ENCODE measurements at regions not wholly inside any gene's neighbourhood (a gene's known extent, or its start where the extent isn't known, plus 50 kb on each side); places are given as distances from the start of the nearest gene placed in this dataset.

DNA sequence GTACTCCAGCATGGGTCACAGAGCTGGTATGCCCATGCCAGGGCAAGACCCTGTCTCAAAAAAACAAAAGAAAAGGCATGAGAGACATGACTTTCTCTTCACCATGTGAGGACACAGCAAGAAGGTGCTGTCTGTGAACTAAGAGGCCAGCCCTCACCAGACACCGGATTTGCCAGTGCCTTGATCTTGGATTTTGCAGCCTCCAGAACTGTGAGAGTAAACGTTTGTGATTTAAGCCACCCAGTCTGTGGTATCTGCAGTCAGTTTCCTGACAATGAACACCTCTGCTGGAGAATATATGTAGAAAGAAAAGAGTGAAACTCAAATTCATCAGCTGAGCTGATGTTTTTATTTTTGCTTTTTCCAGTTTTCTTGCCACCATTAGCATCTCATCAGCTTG lies 166.3 kb upstream of the RAB4A start:
- peaks cover 4% of the 10 kb centered on the region for H3K4me1 Mint-ChIP-seq
- H3K9me3 Mint-ChIP-seq = no peaks in the 10 kb centered on the region
- DNase-seq (ENCODE audit: low spot score in 2 of 2) (no peak), ATAC-seq (replicated peaks; ENCODE audit: extremely low read depth, poor library complexity, severe bottlenecking) (no peak)
- H3K4me3 Mint-ChIP-seq = no peak overlapping the region
- peaks cover 31% of the 10 kb centered on the region for H3K27me3 Mint-ChIP-seq
- no peak overlapping the region for H3K27ac Mint-ChIP-seq (ENCODE audit: low read depth)
- H3K36me3 Mint-ChIP-seq (ENCODE audit: insufficient read depth) = peaks cover 1% of the 10 kb centered on the region

DNA sequence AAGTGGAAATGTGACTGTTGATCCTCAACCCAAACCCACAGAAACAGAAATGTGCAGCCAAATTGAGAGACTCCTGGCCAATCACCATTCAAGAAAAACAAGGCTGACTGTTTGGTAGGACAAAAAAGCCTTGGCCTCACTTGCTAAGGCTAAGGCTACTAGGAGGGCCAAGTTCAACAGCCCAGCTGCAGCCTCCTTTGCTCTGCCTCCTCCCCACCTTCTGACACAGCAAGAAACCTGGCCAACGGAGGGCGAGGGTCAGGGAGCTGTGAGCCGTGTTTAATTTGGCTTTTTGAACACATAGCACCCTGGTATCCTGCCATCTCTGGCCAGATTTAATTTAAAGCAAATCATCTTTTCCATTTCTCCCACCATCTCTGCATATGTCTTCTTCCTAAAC lies 165.8 kb upstream of the RAB4A start:
- Mint-ChIP-seq H3K27me3 (peaks cover 31% of the 10 kb centered on the region), H3K4me3 (no peak overlapping the region), H3K27ac (ENCODE audit: low read depth) (no peak overlapping the region), H3K4me1 (peaks cover 4% of the 10 kb centered on the region), H3K9me3 (no peaks in the 10 kb centered on the region), H3K36me3 (ENCODE audit: insufficient read depth) (peaks cover 1% of the 10 kb centered on the region)
- DNase-seq (ENCODE audit: low spot score in 2 of 2) (no peak), ATAC-seq (replicated peaks; ENCODE audit: extremely low read depth, poor library complexity, severe bottlenecking) (no peak)

DNA sequence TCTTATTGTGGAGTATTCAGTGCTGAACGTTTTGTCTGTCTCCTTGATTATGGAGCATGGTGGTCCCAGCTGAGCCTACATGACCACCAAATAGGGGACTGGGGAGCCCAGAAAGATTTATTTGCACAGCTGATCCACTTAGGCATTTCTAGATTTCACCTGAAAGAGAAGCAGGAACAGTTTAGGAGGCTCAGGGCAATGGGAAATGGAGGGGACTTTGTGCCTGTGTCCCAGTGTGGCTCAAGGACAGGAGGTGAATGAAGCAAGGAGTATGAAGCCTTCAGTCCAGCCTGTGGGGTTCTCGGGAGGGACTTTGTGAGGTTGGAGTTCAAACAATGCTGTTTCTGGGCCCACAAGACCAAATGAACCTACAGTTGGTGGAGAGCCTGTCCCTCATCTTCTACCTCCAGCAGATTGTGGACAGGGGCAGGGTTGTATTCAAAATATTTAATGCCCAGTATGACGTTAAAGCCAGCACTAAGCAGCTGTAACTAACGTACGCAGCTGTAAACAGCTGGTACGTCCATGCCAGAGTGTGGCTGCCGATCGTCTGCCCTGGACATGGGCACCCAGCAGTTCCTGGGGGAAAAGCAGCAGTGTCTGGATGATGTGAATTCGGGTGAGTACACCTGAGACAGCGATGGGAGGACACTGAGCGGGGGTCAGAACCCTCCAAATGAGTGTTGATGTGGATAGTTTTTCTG lies 164.9 kb upstream of the RAB4A start:
- Mint-ChIP-seq H3K27me3 (peaks cover 31% of the 10 kb centered on the region), H3K36me3 (ENCODE audit: insufficient read depth) (peaks cover 1% of the 10 kb centered on the region), H3K9me3 (no peaks in the 10 kb centered on the region), H3K27ac (ENCODE audit: low read depth) (no peak overlapping the region), H3K4me3 (no peak overlapping the region), H3K4me1 (peaks cover 4% of the 10 kb centered on the region)
- DNase-seq (ENCODE audit: low spot score in 2 of 2) (no peak), ATAC-seq (replicated peaks; ENCODE audit: extremely low read depth, poor library complexity, severe bottlenecking) (no peak)

DNA sequence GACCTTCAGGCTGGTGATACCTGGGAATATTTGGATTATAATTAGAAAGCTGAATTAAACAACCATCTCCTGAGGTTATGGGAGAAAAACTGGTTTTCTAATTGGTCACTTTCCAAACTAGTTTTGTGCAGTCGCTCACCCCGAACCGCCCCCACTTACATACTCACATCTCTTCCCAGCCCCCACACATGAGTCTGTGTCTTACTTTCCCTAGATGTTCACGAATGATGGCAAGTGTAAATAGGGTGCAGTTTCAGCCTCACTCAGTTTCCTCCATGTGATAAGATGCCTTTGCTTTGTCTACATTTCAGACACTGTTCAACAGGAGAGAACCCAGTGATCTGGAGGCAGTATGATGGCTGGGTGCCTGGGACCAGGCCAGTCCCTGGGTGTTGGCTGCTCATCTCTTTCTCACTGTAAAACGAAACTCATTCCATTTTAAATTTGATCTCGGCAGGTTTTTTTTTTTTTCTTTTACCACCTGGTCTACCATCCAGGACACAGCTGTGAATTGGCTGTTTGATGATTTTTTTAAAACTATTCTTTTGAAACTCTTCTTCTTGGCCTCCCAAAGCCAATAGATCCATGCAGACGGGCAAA lies 164.3 kb upstream of the RAB4A start:
- peaks cover 31% of the 10 kb centered on the region for H3K27me3 Mint-ChIP-seq
- H3K36me3 Mint-ChIP-seq (ENCODE audit: insufficient read depth) = peaks cover 1% of the 10 kb centered on the region
- DNase-seq (ENCODE audit: low spot score in 2 of 2) = no peak
- H3K9me3 Mint-ChIP-seq = no peaks in the 10 kb centered on the region
- H3K4me1 Mint-ChIP-seq = peaks cover 4% of the 10 kb centered on the region
- ATAC-seq (replicated peaks; ENCODE audit: extremely low read depth, poor library complexity, severe bottlenecking) = no peak
- no peak overlapping the region for H3K27ac Mint-ChIP-seq (ENCODE audit: low read depth)
- H3K4me3 Mint-ChIP-seq = no peak overlapping the region

DNA sequence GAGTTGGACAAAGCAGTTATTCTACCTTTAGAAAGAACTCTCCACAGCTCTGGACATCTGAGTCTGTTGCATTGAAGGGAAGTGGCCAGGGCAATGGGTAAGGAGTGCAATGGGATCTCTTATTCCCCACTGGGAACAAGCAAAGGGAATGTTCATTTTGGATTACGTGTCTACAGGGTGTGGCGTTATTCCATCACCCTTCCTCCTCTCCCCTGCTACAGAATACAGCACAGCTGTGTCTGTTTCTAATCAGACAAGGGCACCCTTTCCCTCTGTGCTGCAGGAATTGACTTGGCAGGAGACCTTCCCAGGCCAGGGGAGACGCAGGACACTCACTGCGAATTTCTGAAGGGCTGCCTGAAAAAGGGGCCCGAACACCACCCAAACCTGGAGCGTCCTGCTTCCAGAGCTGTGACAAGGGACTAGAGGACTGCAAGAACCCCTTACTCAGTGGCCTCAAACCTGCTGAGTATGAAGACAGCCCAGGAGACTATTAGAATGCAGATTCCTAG lies 163.6 kb upstream of the RAB4A start:
- Mint-ChIP-seq H3K4me1 (peaks cover 4% of the 10 kb centered on the region), H3K9me3 (no peaks in the 10 kb centered on the region), H3K27ac (ENCODE audit: low read depth) (no peak overlapping the region), H3K27me3 (peaks cover 24% of the 10 kb centered on the region), H3K4me3 (no peak overlapping the region), H3K36me3 (ENCODE audit: insufficient read depth) (peaks cover 1% of the 10 kb centered on the region)
- ATAC-seq (replicated peaks; ENCODE audit: extremely low read depth, poor library complexity, severe bottlenecking) (no peak), DNase-seq (ENCODE audit: low spot score in 2 of 2) (no peak)

DNA sequence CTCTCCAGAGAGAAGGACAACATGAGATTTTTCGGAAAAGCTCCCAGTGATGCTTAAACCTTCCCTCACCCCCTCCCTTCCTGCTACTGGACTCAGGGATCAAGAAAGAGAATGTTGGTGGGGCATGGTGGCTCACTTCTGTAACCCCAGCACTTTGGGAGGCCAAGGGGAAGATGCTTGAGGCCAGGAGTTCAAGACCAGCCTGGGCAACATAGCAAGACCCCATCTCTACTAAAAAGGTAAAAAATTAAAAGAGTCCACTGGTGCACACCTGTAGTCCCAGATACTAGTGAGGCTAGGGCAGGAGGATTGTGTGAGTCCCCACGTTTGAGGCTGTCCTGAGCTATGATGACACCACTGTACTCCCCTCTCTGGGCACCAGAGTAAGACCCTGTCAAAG lies 162.9 kb upstream of the RAB4A start:
- H3K36me3 Mint-ChIP-seq (ENCODE audit: insufficient read depth) = peaks cover 1% of the 10 kb centered on the region
- no peaks in the 10 kb centered on the region for H3K9me3 Mint-ChIP-seq
- peaks cover 18% of the 10 kb centered on the region for H3K27me3 Mint-ChIP-seq
- peaks cover 4% of the 10 kb centered on the region for H3K4me1 Mint-ChIP-seq
- ATAC-seq (replicated peaks; ENCODE audit: extremely low read depth, poor library complexity, severe bottlenecking) = no peak
- no peak overlapping the region for H3K4me3 Mint-ChIP-seq
- DNase-seq (ENCODE audit: low spot score in 2 of 2) = no peak
- H3K27ac Mint-ChIP-seq (ENCODE audit: low read depth) = no peak overlapping the region

DNA sequence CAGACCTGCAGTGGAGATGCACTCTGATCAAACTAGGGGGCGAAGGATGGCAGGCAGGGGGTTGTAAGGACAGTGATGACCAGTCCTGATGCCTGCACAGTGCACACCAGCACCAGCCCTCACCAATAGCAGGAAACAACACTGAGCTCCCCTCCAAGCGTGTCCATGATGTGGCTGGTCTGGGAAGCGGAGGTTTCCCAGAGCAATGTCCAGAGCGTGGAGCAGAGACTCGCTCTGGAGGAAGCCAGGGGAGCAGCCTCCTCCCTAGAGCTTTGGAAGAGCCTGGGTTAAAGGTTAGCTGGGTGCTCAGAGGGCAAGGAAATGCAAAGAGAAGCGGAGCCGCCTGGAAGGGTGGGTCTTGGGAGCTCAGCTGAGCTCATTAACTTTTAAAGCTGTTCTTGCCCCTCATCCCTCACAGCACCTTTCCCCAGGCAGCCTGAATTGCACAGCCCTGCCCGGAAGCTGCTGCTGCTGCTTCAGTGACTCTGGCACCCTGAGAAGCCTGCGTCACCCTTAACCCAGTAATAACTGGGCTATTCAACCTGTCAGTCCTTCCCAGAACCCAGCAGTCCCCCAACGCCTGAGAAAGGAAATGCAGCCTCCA lies 162.2 kb upstream of the RAB4A start:
- no peak overlapping the region for H3K27ac Mint-ChIP-seq (ENCODE audit: low read depth)
- peaks cover 18% of the 10 kb centered on the region for H3K27me3 Mint-ChIP-seq
- H3K4me3 Mint-ChIP-seq = no peak overlapping the region
- DNase-seq (ENCODE audit: low spot score in 2 of 2) (no peak), ATAC-seq (replicated peaks; ENCODE audit: extremely low read depth, poor library complexity, severe bottlenecking) (no peak)
- no peaks in the 10 kb centered on the region for H3K9me3 Mint-ChIP-seq
- peaks cover 1% of the 10 kb centered on the region for H3K36me3 Mint-ChIP-seq (ENCODE audit: insufficient read depth)
- H3K4me1 Mint-ChIP-seq = peaks cover 4% of the 10 kb centered on the region

DNA sequence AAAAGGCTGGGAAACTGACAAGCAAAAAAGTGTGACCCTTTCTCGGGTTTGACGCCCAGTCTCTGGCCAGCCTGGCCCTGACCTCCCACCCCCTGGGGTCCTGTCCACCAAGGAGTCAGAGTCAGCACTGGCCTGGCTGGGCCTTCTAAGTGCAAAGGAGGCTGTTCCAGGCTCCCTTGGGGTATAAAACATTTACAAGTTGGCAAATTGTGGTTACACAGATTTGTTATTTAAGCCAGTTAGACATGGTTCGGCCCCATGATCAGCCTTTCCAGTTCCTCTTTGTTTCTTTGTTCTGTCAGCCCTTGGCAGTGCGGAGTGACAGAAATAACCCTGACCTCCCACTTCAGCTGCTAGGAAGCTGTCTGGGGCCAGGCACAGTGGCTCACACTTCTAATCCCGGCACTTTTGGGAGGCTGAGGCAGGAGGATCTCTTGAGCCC lies 161.6 kb upstream of the RAB4A start:
- Mint-ChIP-seq H3K27ac (ENCODE audit: low read depth) (no peak overlapping the region), H3K36me3 (ENCODE audit: insufficient read depth) (peaks cover 1% of the 10 kb centered on the region), H3K27me3 (peaks cover 18% of the 10 kb centered on the region), H3K4me3 (no peak overlapping the region), H3K9me3 (no peaks in the 10 kb centered on the region), H3K4me1 (peaks cover 4% of the 10 kb centered on the region)
- no peak for DNase-seq (ENCODE audit: low spot score in 2 of 2)
- ATAC-seq (replicated peaks; ENCODE audit: extremely low read depth, poor library complexity, severe bottlenecking) = no peak

DNA sequence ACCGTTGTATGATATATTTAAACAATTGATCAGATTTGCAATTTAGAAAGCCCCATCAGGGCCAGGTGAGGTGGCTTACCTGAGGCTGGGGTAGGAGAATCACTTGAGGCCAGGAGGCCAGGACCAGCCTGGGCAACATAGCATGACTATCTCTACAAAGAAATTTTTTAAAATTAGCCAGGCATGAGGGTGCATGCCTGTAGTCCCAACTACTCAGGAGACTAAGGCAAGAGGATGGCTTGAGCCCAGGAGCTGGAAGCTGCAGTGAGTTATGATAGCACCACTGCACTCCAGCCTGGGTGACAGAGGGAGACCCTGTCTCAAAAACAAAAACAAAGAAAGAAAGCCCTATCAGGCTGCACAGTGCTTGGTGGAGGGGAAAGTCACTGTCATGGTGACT lies 159.9 kb upstream of the RAB4A start:
- Mint-ChIP-seq H3K36me3 (ENCODE audit: insufficient read depth) (peaks cover 1% of the 10 kb centered on the region), H3K4me1 (peaks cover 4% of the 10 kb centered on the region), H3K27ac (ENCODE audit: low read depth) (no peak overlapping the region), H3K27me3 (peaks cover 18% of the 10 kb centered on the region), H3K9me3 (no peaks in the 10 kb centered on the region), H3K4me3 (no peak overlapping the region)
- no peak for DNase-seq (ENCODE audit: low spot score in 2 of 2)
- no peak for ATAC-seq (replicated peaks; ENCODE audit: extremely low read depth, poor library complexity, severe bottlenecking)

DNA sequence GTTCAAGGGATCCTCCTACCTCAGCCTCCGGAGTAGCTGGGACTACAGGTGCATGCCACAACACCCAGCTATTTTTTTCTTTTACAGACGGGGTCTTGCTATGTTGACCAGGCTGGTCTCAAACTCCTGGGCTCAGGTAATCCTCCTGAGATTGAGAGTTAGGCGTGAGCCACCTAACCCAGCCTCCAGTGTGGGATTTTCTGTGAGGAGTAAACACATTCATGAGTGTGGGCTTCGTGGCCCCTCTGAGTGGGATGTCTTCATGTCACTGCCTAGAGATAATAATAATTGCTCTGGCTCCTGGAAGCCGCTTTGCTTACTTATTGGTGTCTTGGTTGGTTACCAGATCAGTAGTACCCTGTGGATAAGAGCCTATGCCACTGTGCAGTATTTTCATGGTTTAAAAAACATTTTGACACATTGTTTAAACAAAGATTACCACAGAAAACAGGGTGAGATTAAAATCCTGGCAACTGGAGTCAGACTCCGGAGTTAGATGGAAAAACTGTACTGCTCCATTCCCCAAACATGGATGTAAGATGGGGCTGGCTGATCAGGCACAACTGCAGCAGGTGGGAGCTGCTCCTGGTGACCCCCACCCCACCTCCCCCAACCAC lies 159.1 kb upstream of the RAB4A start:
- peaks cover 15% of the 10 kb centered on the region for H3K27me3 Mint-ChIP-seq
- H3K27ac Mint-ChIP-seq (ENCODE audit: low read depth) = no peak overlapping the region
- peaks cover under 1% of the 10 kb centered on the region for H3K36me3 Mint-ChIP-seq (ENCODE audit: insufficient read depth)
- no peak overlapping the region for H3K4me3 Mint-ChIP-seq
- peaks cover 4% of the 10 kb centered on the region for H3K4me1 Mint-ChIP-seq
- no peak for DNase-seq (ENCODE audit: low spot score in 2 of 2)
- H3K9me3 Mint-ChIP-seq = no peaks in the 10 kb centered on the region
- no peak for ATAC-seq (replicated peaks; ENCODE audit: extremely low read depth, poor library complexity, severe bottlenecking)

DNA sequence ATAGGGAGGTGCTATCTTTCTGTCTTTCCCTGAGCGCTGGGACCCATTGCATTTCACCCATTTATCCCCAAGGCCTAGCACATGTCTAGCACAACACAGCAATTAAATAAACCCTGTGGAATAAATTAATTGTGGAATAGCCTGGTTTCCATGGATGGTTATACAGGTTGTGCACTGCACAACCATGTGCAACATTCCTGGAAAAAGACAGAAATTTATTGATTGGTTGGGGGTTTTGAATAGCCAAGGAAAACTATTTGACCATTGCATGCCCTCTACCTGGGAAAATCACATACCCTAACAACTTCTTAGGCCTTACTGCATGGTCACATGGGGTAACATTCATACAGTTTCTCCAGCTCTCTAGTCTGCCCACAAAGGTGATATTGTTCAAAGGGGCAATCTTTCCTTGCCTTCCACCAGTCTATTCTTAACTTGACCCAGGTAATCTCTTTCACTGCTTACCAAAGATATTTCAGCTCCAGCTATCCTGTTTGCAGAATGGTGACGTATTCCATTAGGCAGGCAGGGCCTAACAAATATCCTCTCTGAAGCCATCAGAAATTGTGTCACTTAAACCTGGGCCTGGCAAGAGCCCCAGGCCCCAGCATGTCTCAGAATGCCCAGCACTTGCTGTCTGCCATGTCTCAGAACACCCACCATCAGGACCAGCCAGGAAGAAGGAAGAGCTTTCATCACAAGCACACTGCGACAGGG lies 157.9 kb upstream of the RAB4A start:
- Mint-ChIP-seq H3K4me1 (peaks cover 2% of the 10 kb centered on the region), H3K4me3 (no peak overlapping the region), H3K27me3 (peaks cover 7% of the 10 kb centered on the region), H3K9me3 (no peaks in the 10 kb centered on the region), H3K27ac (ENCODE audit: low read depth) (no peak overlapping the region), H3K36me3 (ENCODE audit: insufficient read depth) (no peaks in the 10 kb centered on the region)
- ATAC-seq (replicated peaks; ENCODE audit: extremely low read depth, poor library complexity, severe bottlenecking) = no peak
- no peak for DNase-seq (ENCODE audit: low spot score in 2 of 2)

DNA sequence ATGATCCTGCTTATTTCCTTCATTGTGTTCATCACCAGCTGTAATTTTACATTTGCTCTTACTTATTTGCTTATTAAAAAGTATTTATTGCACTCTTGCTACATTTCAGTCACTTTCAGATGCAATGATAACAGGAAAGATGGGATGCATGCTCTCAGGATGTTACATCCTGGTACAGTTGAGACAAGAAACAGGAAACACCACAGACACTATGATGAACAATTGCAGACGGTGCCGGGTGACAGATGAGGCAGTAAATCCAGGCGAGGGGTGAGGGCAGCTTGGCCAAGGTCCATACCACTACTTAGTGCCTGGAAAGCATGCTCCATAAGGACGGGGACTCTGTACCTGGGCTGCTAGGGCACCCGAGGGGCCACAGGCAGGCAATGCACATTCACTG lies 156.6 kb upstream of the RAB4A start:
- H3K4me3 Mint-ChIP-seq = no peak overlapping the region
- peaks cover 3% of the 10 kb centered on the region for H3K36me3 Mint-ChIP-seq (ENCODE audit: insufficient read depth)
- H3K4me1 Mint-ChIP-seq = peaks cover under 1% of the 10 kb centered on the region
- no peak for ATAC-seq (replicated peaks; ENCODE audit: extremely low read depth, poor library complexity, severe bottlenecking)
- H3K27ac Mint-ChIP-seq (ENCODE audit: low read depth) = no peak overlapping the region
- H3K27me3 Mint-ChIP-seq = no peaks in the 10 kb centered on the region
- no peaks in the 10 kb centered on the region for H3K9me3 Mint-ChIP-seq
- DNase-seq (ENCODE audit: low spot score in 2 of 2) = no peak

All from central memory CD8-positive, alpha-beta T cell (primary cell).